GF-D8 (cell line): ENCODE measurements at regions not wholly inside any gene's neighbourhood (a gene's known extent, or its start where the extent isn't known, plus 50 kb on each side); places are given as distances from the start of the nearest gene placed in this dataset.

Experiments used
- DNase-seq: peaks from one replicate; lab custom pipeline; 2025; lab: John Stamatoyannopoulos, UW

DNA sequence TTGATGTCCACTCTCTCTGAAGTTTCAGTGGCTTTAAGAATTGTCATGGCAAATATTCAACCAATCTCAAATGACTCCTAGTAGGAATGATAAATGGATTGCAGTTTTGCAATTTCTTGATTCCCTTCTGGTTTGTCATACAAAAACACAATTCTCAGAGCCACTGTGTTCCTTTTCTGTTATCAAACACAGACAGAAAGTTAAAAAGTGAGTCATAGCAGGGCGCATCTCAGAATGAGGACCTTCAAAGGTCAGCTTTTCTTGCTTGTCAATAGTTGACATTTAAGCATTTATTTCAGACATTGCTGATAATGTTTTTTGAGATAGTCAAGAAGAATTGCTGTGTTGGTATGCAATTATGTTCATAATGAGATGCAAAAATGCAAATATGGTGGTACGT, 405.9 kb downstream of the NR2F2 start:
- no peak for DNase-seq

DNA sequence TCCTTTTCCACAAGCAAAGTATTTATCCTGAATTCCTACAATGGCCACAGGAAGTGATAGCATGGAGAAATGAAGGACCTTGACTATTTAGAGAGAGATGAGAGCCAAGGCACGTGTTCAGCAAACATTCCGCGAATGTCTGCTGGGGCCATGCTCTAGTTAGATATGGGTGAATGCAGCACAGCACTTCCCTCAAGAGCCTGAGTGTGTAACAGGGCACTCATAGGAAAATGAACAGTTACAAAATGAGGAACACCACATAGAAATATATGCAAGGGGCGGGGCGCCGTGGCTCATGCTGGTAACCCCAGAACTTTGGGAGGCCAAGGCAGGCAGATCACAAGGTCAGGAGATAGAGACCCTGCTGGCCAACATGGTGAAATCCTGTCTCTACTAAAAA, 406.9 kb downstream of the NR2F2 start:
- no peak for DNase-seq

DNA sequence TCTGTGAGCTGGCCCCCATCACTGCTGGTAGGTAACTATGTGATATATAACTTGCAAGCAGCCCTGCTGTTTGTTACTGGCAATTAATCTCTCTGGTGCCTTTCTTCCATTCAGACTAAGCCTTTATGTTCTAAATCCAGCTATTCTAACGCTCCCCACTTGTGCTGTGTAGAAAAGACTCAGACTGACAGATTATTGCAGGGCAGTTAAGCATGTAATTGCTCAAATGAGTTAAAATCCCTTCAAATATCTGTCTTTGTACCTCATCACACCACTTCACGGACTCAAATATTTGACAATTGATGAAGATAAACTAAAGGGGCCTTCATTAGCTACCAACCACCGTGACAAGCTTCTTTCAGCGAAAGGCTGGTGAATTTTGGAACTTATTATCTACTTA, 416.2 kb downstream of the NR2F2 start:
- DNase-seq: no peak

DNA sequence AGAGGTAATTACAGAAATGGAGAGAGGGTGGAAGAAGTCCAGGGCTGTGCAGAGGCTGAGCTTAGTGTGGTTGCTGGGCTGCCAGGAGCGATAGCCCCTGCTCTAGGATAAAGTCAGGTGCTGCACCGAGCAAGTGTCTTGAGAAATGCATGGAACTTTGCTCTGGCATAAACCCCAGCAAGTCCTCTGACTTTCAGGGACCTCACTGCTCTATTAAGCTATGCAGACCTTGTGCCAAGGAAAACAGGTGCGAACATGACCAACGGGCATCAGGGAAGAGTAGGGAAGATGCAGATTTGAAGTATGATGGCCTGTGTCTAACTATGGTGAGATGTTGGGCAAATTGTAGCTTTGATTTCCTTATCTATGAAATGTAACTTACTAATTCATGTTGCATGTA, 416.8 kb downstream of the NR2F2 start:
- no peak for DNase-seq

DNA sequence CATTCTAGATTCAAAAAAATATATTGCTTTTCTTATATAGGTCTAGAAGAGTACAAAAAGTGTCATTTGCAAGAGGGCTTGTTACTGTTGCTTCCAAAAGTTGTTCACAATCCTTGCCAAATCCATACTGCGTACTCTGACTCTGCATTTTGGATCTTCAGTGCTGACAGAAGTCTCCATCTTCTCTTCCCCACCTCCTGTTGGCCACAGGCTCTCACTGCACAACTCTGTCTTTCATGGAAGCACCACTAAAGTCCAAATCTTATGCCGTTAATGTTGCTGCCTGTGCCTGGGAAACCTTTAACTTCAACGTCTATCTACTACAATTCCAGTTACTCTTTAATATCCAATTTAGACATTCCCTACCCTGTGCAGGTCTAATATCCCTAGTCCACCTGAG, 419.9 kb downstream of the NR2F2 start:
- no peak for DNase-seq

DNA sequence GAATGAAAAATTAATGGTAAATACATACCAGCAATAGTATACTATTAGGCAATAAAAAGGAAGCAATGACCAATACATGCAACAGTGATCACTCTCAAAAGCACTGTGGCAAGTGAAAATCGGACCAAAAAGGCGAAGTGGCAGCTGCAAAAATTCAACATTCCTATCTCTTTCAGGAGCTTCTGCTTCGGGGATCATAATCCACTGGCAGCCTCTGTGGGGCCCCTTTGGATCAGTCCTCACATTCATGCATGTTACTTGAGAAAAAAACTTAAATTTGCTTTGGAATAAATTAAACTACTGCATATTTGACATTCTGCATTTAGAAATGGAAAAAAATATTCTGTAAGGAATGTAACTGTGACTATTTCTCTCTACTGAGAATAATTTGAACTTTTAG, 425.6 kb downstream of the NR2F2 start:
- DNase-seq: no peak

DNA sequence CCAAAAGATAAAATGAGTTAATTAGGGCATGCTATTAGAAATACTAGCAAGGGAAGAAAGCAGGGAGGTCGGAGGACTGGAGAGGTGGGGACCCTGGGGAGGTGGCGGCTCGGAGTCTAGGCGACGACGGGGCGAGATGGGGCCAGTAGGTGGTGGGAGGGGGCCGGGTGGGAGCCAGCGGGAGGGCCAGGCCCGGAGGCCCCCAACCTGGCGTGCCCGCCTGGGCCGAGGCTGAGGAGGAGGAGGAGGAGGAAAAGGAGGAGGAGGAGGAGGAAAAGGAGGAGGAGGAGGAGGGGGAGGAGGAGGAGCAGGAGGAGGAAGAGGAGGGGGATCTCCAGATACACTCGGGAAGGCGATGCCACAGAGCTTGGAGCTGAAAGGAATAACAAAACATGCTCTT, 426.2 kb downstream of the NR2F2 start:
- DNase-seq: no peak

DNA sequence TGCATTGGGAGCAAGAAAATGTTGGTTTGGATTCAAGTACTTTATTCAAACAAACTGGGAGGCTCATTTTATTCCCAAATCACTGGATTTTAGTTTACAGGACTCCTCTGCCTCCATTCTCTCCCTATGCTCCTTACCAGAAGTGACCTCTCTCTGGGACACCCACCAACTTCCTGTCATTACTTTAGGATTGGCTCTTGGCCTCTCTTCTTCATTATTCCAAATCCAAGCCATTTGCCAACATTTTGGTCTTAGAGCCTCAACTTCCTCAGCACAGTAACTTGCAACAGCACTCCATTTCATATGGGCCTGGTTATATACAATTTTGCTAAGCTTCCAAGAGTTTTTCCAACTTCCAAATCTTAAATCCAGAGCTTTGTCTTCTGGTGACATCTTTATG, 432.1 kb downstream of the NR2F2 start:
- DNase-seq: no peak

DNA sequence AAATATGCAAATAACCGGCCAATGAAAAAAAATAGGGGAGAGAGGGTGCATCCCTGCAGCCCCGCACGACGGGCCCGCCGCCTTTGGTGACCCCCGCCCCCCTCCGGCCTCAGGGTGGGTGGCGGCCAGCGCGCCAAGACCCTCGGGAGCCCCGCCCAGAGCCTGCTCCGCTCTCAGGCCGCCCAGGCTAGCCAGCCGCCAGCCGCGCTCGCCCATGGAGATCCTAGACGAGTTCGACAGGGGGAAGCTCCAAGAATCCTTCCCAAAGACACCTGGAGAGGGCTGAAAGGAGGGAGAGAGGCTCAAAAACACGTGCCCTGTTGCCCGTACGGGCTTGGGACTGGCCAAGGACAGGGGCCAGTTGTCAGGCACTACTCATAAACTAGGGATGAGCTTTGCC, 434.0 kb downstream of the NR2F2 start:
- no peak for DNase-seq

DNA sequence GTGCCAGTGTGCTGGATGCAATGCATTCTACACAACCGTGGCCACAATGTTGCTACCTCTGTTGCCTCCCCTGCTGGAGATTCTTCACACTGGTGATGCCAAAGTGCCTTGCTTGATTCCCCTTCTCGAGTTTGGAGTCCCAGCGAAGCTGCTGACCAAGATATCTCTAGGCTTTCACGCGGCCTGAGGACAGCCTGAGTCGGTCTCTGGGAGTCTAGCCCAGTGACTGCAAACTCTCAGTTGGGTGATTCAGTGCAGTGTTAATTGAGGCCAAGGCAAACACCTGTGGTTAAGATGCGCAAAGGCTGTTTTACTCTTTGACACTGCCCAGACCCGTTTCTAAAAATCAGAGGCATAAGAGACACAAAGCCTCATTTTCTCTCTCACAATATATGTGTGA, 434.4 kb downstream of the NR2F2 start:
- DNase-seq: no peak

DNA sequence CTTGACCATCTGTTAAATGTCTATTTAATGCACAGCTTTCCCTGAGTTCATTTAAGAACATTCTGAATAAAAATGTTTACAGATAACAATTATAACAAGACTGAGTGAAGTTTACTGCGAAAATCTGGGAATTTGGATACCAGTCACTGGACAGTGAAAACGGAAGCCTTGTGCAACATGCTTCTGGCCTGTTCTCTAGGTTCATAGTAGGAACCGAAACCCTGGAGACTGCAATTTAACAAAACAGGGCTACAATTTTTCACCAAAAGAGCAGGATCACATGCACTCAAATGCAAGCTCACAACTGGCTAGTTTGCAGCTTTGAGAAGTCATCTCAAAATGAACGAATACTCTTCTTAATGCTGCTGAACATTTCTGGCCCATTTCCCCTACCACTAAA, 435.9 kb downstream of the NR2F2 start:
- DNase-seq: no peak

DNA sequence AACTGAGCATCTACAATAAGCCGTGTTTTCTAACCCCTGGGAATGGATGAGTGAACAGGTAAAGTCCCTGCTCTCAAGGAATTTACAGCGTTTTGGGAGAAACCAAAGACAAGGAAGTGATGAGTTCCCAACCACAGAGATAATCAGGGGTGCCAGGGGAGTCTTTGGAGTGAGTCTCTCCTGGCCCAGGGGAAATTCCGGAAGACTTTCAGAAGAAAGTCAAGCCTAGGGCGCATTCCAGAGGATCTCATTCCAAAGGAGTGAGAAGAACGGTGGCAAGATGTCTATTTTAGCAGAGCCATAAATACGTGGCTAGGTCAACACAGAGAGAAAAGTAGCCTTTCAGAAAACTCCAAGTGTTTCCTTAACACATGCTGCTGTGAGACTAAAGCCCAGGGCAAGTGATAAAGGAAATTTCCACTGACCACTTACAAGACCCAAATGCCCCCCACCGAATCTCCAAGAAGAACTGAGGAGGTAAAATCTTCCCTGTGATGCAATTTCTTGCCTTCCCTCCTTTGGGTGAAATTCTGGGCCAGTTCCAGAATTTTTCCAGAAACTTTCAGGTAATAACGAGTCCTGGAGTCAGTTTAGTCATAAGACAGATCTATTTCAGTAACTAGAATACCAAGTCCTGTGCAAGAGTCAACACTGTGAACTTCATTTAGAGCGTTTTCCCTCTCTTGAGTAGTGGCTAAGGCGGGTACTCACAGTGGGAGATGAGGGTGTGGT, 437.4 kb downstream of the NR2F2 start:
- DNase-seq: no peak

DNA sequence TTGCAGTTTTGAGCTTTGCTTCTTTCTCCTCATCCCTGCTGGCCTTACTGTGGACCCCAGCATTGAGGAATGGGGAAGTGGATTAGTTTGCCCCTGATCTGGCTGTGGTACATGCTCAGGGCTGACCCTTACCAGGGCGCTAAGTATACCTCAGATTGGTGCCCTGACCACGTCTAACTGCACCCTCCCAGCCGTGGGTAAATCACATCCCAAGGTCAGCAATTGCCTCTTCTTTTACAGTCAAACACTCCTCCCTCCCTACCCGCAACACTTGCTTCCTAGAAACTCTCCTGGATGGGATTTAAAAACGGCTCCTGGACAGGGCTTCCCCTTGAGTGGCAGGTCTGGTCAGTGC, 437.9 kb downstream of the NR2F2 start:
- DNase-seq: no peak

DNA sequence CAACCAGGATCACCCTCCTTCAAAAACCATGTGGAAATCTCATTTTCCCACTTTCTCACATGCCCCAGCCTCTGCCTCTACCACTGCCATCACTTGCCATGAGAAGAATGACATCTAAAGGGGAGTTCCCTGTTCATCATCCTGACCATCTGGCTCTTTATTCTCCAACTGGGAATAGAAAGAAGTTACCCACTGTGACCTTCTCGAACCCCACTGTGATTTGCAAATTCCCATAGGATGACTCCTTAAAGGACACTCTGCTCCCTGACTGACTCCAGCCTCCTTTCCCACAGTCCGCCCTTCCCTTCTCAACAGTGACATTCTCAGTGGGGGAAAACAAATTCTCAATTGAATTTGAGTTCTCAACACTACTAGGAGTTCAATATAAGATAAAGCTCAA, 440.5 kb downstream of the NR2F2 start:
- no peak for DNase-seq

DNA sequence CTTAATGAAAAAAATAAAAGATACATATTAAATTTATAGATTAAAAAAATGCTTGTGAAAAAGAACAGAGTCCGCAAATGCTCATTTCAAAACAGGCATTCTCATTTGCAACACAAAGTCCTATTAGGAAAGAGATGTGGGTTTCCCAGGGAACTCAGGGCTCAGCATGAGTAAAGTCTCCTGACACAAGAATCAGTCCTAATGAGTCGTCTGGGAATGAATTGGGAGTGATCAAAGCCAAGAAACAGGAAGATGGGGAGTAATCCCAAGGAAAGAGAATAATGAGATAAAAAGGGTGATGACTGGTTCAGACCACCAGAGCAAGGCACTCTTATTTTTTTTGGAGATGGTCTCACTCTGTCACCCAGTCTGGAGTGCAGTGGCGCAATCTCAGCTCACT, 443.7 kb downstream of the NR2F2 start:
- DNase-seq: no peak

DNA sequence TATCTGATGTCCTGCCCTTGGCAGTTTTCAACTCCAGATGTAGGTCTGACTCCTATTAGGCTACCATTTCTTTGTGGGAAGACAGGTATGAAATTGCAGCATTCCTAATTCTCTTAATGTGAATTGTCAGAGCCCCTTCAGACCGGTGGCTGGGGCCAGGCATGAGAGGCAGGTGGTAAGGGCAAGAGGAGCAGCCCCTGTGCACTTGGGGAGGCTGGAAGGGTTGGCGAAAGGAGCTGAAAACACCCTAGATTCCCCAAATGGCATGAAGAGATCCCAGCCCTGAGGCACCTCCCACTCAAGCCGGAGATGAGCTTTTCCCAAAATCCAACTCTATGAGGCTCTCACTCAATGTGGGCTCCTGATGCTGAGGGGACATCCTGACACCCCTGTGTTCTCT, 453.2 kb downstream of the NR2F2 start:
- no peak for DNase-seq

DNA sequence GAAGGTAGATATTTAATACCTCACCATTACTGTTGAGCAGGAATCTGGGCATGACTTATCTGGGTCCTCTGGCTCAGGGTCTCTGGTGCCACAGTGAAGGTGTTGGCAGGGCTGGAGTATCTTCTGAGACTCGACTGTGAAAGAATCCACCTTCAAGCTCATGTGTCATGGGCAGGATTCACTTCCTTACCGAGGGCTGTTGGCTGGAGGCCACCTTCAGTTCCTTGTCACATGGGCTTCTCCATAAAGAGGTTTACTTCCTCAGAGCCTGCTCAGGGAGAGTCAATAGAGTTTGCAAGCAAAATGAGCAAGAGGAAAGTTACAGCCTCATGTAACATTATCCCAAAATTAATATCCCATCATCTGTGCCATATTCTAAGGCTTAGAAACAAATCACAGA, 459.5 kb downstream of the NR2F2 start:
- no peak for DNase-seq

DNA sequence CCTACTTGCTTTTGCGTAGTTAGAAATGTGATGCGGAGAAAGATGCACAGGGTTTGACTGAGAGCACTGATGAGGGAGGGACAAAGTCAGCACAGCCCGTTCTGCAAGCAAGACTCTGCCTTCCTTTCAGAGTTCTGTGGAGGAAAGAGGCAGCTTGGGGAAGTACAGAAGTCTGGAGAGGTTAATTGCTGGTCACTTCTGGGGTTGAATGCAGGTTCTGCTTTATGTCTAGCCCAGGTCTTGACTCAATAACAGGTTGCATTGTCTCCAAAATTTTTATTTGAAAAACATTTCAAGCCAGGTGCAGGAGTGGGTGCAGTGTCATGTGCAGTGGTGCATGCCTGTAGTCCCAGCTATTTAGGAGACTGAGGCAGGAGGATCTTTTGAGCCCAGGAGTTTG, 461.7 kb downstream of the NR2F2 start:
- DNase-seq: no peak

DNA sequence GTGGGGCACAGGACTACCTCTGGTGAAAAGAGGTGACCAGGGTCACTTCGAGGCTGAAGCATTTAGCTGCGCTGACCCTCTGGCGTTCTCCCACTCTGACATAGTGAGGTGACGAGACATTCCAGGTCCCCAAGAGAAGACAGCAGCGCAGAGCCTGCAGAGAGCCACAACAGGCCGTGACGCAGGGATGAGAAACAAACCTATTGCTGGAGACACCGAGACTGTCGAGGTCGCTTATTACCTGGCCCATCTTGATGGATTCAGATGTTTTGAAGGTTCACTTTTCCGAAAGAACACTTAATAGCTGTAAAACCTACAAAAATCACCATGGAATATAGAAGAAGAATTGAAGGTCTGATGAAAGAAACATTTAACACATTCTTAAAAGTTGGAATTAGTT, 466.3 kb downstream of the NR2F2 start:
- no peak for DNase-seq

DNA sequence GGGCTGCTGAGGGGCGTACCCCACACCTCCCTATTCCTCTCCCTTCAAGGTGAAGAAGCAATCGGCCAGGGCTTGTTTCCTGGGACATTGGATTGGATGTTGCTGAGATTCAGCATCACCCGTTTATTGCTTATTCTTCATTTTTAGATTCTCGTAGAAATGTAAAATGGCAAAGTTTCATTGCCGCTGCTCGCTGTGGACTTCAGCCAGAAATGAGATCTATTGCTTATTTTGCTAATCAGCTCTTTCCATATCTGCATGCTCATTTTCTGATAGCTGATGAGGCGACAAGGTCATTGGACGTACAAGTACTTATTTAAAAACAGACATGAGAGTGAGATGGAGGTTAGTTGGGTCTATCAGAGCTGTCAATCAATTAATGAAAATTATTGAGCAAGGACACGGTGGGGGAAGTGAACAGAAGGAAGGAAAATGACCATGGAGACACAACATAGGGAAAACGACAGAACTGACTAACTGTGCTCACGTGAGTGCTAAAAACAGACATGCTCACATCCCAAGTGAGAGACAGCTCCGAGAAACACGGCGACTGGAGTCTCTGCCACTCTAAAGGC, 471.2 kb downstream of the NR2F2 start:
- DNase-seq: no peak

DNA sequence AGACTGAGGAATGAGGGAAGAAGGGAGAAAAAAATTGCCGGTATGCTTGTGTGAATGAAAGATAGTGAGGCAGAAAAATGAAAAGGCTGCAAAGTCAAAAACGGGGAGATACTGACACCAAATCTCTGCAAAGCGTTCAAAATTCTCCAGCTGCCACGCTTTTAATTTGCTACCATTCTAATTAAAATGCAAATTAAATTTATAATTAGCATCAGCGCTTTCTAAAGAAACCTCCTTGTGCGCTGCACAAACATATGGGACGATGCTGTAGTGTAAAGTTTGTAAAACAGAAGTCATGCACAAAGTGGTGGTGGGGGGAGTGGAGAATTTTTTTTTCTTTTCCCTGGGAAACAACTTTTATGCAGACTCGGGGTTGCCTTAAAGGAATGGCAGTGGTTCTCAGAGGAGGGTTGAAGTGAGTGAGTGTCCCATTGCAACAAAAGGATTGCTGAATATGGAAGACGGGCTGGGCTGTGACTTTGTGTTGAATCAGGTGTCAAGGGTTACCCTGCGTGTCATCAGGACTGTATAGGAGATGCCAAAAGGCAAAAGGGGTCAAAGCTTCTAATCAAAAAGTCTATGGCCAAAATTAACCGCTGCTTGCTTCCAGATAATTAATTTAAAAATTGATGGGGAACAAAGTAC, 472.2 kb downstream of the NR2F2 start:
- DNase-seq: no peak

DNA sequence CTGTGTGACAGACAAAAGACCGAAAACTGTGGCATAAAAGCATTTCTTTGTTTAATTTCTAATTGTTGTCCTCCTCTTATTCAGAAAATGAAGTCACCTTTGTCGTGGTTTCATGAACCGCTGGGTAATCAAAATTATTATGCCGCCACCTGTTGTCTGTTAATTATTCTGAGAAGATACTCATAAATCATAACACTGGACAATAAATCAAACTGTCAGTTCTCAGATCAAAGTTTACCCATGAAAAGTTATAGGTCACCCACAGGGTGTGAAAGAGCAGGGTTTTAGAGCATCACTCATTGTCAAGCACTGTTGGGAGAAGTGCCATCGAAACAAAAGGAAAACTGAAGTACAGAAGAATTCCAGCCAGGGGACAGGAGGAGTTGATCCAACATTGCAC, 474.3 kb downstream of the NR2F2 start:
- no peak for DNase-seq

DNA sequence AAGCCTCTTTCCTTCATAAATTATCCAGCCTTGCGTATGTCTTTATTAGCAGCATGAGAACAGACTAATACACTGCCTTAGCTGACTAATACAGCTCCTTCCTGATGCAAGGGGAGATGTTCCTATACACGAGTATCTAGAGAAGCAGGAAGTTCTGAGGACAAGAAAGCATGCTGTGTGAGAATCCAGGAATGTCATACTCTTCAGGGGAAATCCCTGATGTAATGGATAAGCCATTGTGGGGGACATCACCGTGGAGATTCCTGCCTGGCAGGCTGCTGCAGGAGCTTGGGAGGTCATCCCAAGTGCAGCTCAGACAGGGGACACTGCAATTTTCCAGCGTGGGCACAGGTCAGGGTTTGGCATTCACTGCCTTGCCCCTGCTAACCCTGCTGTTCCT, 476.9 kb downstream of the NR2F2 start:
- no peak for DNase-seq

DNA sequence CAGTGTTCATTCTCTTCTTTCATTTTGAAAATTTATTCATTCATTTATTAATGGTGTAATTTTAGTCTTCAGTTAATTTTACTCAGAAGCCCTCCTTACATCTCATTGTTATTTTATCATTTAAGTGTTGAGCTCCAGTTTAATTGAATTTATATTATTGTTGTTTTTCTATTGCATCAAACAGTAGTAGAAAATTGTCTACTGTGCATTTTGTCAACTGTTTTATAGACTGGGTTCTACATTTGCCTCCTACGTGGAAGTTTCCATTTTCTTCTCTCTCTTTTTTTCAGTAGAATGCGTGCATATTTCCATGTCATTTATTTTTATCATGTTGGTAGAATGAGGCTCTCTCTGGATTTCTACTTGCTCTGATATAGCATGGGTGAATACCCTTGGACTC, 487.4 kb downstream of the NR2F2 start:
- DNase-seq: no peak
